PC-3 (cell line): ENCODE measurements at regions not wholly inside any gene's neighbourhood (a gene's known extent, or its start where the extent isn't known, plus 50 kb on each side); places are given as distances from the start of the nearest gene placed in this dataset.

Experiments
- ATAC-seq: fragments of 200-7000 bp; cut with Tn5 transposase; 2 replicates; pipeline ENCODE4 v1.9.1; 2020; ENCODE audit warnings: mild to moderate bottlenecking, moderate library complexity
- BruUV-seq: library from RNA; stranded (reverse); fragments of 400-500 nt; replicated peaks from 2 replicates; lab custom pipeline; 2021; lab: Mats Ljungman, UMichigan
- CTCF ChIA-PET: fragments of 300-600 bp; sonication (Branson Sonifier 250); formaldehyde crosslinking; loops from one replicate; lab custom pipeline; 2022; ENCODE audit warnings: antibody characterized with exemption; lab: Charles Lee
- POLR2A ChIA-PET: fragments of 300-600 bp; sonication (Branson Sonifier 250); formaldehyde crosslinking; loops from one replicate; lab custom pipeline; 2022; ENCODE audit warnings: antibody characterized with exemption; ENCODE audit not compliant: unreplicated experiment; lab: Charles Lee
- DNase-seq: peaks from one replicate; pipeline ENCODE4 v3.0.0-alpha.2; 2015
- H2AFZ ChIP-seq: fragments of 300-600 bp; sonication (generic); 2 replicates; pipeline ENCODE4 v1.6.0; 2016; ENCODE audit warnings: antibody characterized with exemption, low read length
- H3F3A ChIP-seq: fragments of 300-600 bp; sonication (generic); one replicate; pipeline ENCODE4 v1.6.0; 2017; ENCODE audit warnings: antibody characterized with exemption, low read length, control low read depth, mild to moderate bottlenecking; ENCODE audit not compliant: unreplicated experiment
- H3K27ac ChIP-seq: fragments of 300-600 bp; sonication (generic); 2 replicates; pipeline ENCODE4 v1.5.1; 2016; ENCODE audit warnings: mild to moderate bottlenecking, low read length
- H3K27me3 ChIP-seq: fragments of 300-600 bp; sonication (generic); 2 replicates; pipeline ENCODE4 v1.6.1; 2016; ENCODE audit warnings: low read length, mixed read lengths
- H3K36me3 ChIP-seq: fragments of 300-600 bp; sonication (generic); 2 replicates; pipeline ENCODE4 v1.6.1; 2016; ENCODE audit warnings: low read depth, mixed run types, low read length, mixed read lengths
- H3K4me1 ChIP-seq: fragments of 300-600 bp; sonication (generic); 2 replicates; pipeline ENCODE4 v1.5.1; 2016; ENCODE audit warnings: low read length; ENCODE audit not compliant: insufficient read depth
- H3K4me2 ChIP-seq: fragments of 300-600 bp; sonication (generic); 2 replicates; pipeline ENCODE4 v1.6.0; 2016; ENCODE audit warnings: low read length
- H3K4me3 ChIP-seq: fragments of 300-600 bp; sonication (generic); 2 replicates; pipeline ENCODE4 v1.5.1; 2016; ENCODE audit warnings: mild to moderate bottlenecking, low read length, mixed read lengths
- H3K79me2 ChIP-seq: fragments of 300-600 bp; sonication (generic); 2 replicates; pipeline ENCODE4 v1.6.1; 2017; ENCODE audit warnings: low read length, mixed read lengths
- H3K9ac ChIP-seq: fragments of 300-600 bp; sonication (generic); 2 replicates; pipeline ENCODE4 v1.6.0; 2016; ENCODE audit warnings: mild to moderate bottlenecking, low read length
- H3K9me2 ChIP-seq: fragments of 300-600 bp; sonication (generic); replicated peaks from 2 replicates; pipeline ENCODE4 v1.6.1; 2016; ENCODE audit warnings: mixed run types, low read length, mixed read lengths
- H3K9me3 ChIP-seq: fragments of 300-600 bp; sonication (generic); 2 replicates; pipeline ENCODE4 v1.6.1; 2016; ENCODE audit warnings: low read length, mixed read lengths
- H4K20me1 ChIP-seq: fragments of 300-600 bp; sonication (generic); 2 replicates; pipeline ENCODE4 v1.6.1; 2016; ENCODE audit warnings: low read length, mixed read lengths
- CTCF ChIP-seq: fragments of 300-600 bp; sonication (generic); conservative IDR thresholded peaks from 2 replicates; pipeline ENCODE4 v1.5.1; 2017; ENCODE audit warnings: antibody characterized with exemption, low read depth, mild to moderate bottlenecking, low read length
- EZH2 ChIP-seq: fragments of 300-600 bp; sonication (generic); IDR thresholded peaks from one replicate; pipeline ENCODE4 v1.6.1; 2017; ENCODE audit warnings: antibody characterized with exemption, mild to moderate bottlenecking, low read length; ENCODE audit not compliant: unreplicated experiment
- EZH2phosphoT487 ChIP-seq: fragments of 300-600 bp; sonication (generic); IDR thresholded peaks from 2 replicates; pipeline ENCODE4 v1.6.1; 2018; ENCODE audit warnings: mild to moderate bottlenecking, antibody characterized with exemption, low read length, borderline replicate concordance
- intact Hi-C: fragments of 100-400 bp; cut with micrococcal nuclease; formaldehyde crosslinking; loops from 2 replicates; pipeline ENCODE4 v1.9.0; 2023

GRCh38 chr9:23081377-23081776 lies 634.8 kb downstream of the DMRTA1 start:
- H3K4me3 ChIP-seq = no peak overlapping the region
- intact Hi-C loops = loop anchor here (10.0 kb wide), 1 partner anchor 257 kb away; no protein-coding TSS in a partner anchor
- H3K9me3 ChIP-seq = no peaks in the 10 kb centered on the region
- no peaks in the 10 kb centered on the region for H3F3A ChIP-seq
- ChIA-PET POLR2A (no interaction called here), CTCF (no interaction called here)
- no peak overlapping the region for H3K9ac ChIP-seq
- no peak overlapping the region for H2AFZ ChIP-seq
- no peaks in the 10 kb centered on the region for H4K20me1 ChIP-seq
- BruUV-seq = no TSS peak
- H3K4me1 ChIP-seq = no peaks in the 10 kb centered on the region
- H3K36me3 ChIP-seq = no peaks in the 10 kb centered on the region
- H3K4me2 ChIP-seq = no peak overlapping the region
- DNase-seq = no peak
- no peaks in the 10 kb centered on the region for H3K9me2 ChIP-seq
- H3K27me3 ChIP-seq = no peaks in the 10 kb centered on the region
- no peaks in the 10 kb centered on the region for H3K79me2 ChIP-seq
- no peak for ATAC-seq
- H3K27ac ChIP-seq = no peak overlapping the region
- TF ChIP-seq EZH2 (no peak), CTCF (no peak), EZH2phosphoT487 (no peak)

GRCh38 chr9:23088932-23089364 lies 642.3 kb downstream of the DMRTA1 start:
- Histone ChIP-seq H2AFZ (peak overlapping the region; percentile 53; the same call in 1 of the 2 replicates), H3K79me2 (no peaks in the 10 kb centered on the region), H3K4me1 (no peaks in the 10 kb centered on the region), H3K9ac (no peak overlapping the region), H3F3A (no peaks in the 10 kb centered on the region), H3K4me2 (no peak overlapping the region), H3K36me3 (no peaks in the 10 kb centered on the region), H3K27ac (no peak overlapping the region), H3K4me3 (no peak overlapping the region), H4K20me1 (no peaks in the 10 kb centered on the region), H3K9me2 (no peaks in the 10 kb centered on the region), H3K9me3 (no peaks in the 10 kb centered on the region), H3K27me3 (no peaks in the 10 kb centered on the region)
- no TSS peak for BruUV-seq
- DNase-seq (peak; percentile 52), ATAC-seq (peak; percentile 95)
- POLR2A ChIA-PET = no interaction called here
- TF ChIP-seq EZH2 (no peak), CTCF (peak; percentile 58)
- intact Hi-C loops = loop anchor here (1.0 to 10.0 kb wide), 3 partner anchors 264 to 618 kb away; no protein-coding TSS in a partner anchor
- CTCF ChIA-PET = no interaction called here

GRCh38 chr9:23117616-23118015 lies 671.0 kb downstream of the DMRTA1 start:
- no peak overlapping the region for H2AFZ ChIP-seq
- POLR2A ChIA-PET = no interaction called here
- no peaks in the 10 kb centered on the region for H3K9me2 ChIP-seq
- H3K79me2 ChIP-seq = no peaks in the 10 kb centered on the region
- DNase-seq = peak; percentile 39
- H3K4me1 ChIP-seq = no peaks in the 10 kb centered on the region
- CTCF ChIA-PET = no interaction called here
- H3K4me3 ChIP-seq = no peak overlapping the region
- no TSS peak for BruUV-seq
- H3F3A ChIP-seq = no peaks in the 10 kb centered on the region
- peak; percentile 62; the same call in 1 of the 2 replicates for ATAC-seq
- H3K36me3 ChIP-seq = no peaks in the 10 kb centered on the region
- intact Hi-C loops = no loop called here
- no peaks in the 10 kb centered on the region for H3K9me3 ChIP-seq
- H3K4me2 ChIP-seq = no peak overlapping the region
- no peaks in the 10 kb centered on the region for H4K20me1 ChIP-seq
- TF ChIP-seq CTCF (no peak), EZH2 (no peak), EZH2phosphoT487 (no peak)
- H3K9ac ChIP-seq = no peak overlapping the region
- no peaks in the 10 kb centered on the region for H3K27me3 ChIP-seq
- no peak overlapping the region for H3K27ac ChIP-seq
